Lower leg skin (tissue), 4 donors: ENCODE measurements at regions not wholly inside any gene's neighbourhood (a gene's known extent, or its start where the extent isn't known, plus 50 kb on each side); places are given as distances from the start of the nearest gene placed in this dataset.
"Not testable (repeated sequence)": the region's sequence is repeated elsewhere in the genome, so short reads cannot be mapped to it uniquely, and the experiment has no call there.

ENCODE experiments used
- DNase-seq, 2 donors: peaks; one replicate each; pipeline ENCODE4 v3.0.0-alpha.2; 2019; ENCODE audit warnings: low spot score in 2 of 2
- H3K4me3 ChIP-seq: fragments of 200-600 bp; sonication (generic); 2 replicates; pipeline ENCODE4 v1.5.1; 2017; ENCODE audit warnings: mild to moderate bottlenecking, low read depth; ENCODE audit not compliant: poor library complexity, severe bottlenecking
- POLR2A ChIP-seq, 2 donors: fragments of 450-650 bp; IDR thresholded peaks; one replicate each; pipeline ENCODE4 v1.6.1; 2016 to 2017; ENCODE audit warnings: antibody characterized with exemption in 2 of 2, mild to moderate bottlenecking in 1 of 2, moderate library complexity in 1 of 2
- WGBS, 2 donors: methylation state at CpG; one replicate each; pipeline ENCODE4 v1.1.5; 2018; 5-methylcytosine and 5-hydroxymethylcytosine counted together
- intact Hi-C: fragments of 100-400 bp; cut with DNase I; formaldehyde crosslinking; loops from one replicate; pipeline ENCODE4 v1.15.0; 2023; ENCODE audit warnings: low total_unique reads
- TF ChIP-seq, protein P1 (sequence below), 3 donors: fragments of 450-650 bp; IDR thresholded peaks; one replicate each; pipeline ENCODE4 v1.5.1; 2016; ENCODE audit warnings: antibody characterized with exemption in 3 of 3, mild to moderate bottlenecking in 3 of 3, moderate library complexity in 2 of 3

DNA sequence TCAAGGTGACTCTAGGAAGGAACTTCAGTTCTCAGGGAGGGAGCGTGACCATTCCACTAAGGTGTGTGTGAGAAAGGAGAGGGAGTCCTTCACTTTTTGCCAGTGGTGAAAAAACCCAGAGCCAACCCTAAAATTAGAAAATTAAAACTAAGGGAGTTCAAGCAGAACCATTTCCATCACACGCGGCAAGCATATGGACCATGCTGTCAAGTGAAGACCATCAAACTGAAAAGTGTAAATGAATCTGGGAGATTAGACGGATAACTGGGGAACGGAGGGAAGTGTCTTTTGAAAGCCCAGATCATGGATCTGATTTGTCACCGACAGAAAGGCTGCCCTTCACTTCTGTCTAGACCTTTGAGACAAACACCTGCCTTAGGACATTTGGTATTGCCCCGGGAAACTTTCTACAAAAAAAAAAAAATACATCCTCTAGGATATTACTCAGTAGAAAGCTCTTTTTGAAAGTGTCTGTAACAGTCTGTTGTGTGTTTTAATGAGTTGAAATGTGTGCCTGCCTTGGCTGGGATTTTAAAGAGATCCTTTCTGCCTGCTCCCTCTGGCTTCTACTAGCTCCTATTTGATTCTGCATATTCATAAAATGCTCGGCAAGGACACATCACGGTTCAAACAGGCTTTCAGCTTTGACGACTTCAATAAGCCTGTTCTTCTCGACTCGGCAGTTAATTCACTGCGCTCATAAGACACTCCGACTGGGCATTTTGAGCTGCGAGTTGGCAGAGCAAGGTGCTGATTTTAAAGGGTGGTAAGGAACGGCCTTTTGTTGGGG, 81.4 kb upstream of the ERCC4 start:
- TF ChIP-seq, protein P1, sequence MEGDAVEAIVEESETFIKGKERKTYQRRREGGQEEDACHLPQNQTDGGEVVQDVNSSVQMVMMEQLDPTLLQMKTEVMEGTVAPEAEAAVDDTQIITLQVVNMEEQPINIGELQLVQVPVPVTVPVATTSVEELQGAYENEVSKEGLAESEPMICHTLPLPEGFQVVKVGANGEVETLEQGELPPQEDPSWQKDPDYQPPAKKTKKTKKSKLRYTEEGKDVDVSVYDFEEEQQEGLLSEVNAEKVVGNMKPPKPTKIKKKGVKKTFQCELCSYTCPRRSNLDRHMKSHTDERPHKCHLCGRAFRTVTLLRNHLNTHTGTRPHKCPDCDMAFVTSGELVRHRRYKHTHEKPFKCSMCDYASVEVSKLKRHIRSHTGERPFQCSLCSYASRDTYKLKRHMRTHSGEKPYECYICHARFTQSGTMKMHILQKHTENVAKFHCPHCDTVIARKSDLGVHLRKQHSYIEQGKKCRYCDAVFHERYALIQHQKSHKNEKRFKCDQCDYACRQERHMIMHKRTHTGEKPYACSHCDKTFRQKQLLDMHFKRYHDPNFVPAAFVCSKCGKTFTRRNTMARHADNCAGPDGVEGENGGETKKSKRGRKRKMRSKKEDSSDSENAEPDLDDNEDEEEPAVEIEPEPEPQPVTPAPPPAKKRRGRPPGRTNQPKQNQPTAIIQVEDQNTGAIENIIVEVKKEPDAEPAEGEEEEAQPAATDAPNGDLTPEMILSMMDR (IDR thresholded peaks at IDR 0.05) = no peak
- TF ChIP-seq POLR2A (IDR thresholded peaks at IDR 0.05) = no peak

GRCh38 chr16:13839577-13839976, 80.4 kb upstream of the ERCC4 start:
- no peak for DNase-seq
- no peak for TF ChIP-seq POLR2A (IDR thresholded peaks at IDR 0.05)
- TF ChIP-seq, protein P1 (IDR thresholded peaks at IDR 0.05) = no peak
- no peak overlapping the region for H3K4me3 ChIP-seq
- WGBS, 2 donors = 90 to 95% methylated on average over 3 of the region's 3 CpGs
- intact Hi-C loops = no loop called here

More for the DNA sequence above, 81.4 kb upstream of the ERCC4 start:
- DNase-seq = no peak
- intact Hi-C loops = no loop called here
- H3K4me3 ChIP-seq = no peak overlapping the region
- WGBS, 2 donors = 88 to 89% methylated on average over 16 of the region's 16 CpGs

- TF ChIP-seq, protein P1 (IDR thresholded peaks at IDR 0.05) = no peak
- TF ChIP-seq POLR2A (IDR thresholded peaks at IDR 0.05) = no peak
Measured at GRCh38 chr16:13845232-13845631, 74.7 kb upstream of the ERCC4 start.

DNA sequence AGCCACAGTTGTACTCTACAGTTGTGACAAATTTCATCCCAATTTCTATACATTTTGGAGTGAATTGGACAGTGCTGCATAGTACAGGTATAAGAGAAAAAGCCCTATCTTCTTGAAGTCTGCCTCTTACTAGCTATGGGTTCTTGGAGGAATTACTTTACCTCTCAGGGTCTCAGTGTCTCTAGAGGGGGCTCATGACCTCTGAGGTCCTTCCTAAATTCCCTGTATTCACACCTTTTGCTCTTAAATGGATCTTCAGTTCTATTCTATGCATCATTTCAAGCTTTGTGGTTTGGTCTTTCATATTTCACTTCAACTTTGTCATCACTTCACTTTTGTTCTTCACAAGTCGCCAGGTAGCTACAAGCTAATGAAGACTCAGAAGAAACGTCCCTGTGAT, 71.2 kb upstream of the ERCC4 start:
- no peak for TF ChIP-seq POLR2A (IDR thresholded peaks at IDR 0.05)
- TF ChIP-seq, protein P1 (IDR thresholded peaks at IDR 0.05) = no peak
- intact Hi-C loops = no loop called here
- WGBS, 2 donors = 63 to 76% methylated on average over 2 of the region's 2 CpGs
- no peak for DNase-seq
- no peak overlapping the region for H3K4me3 ChIP-seq

More at GRCh38 chr16:13845232-13845631, 74.7 kb upstream of the ERCC4 start:
- 79 to 82% methylated on average over 2 of the region's 2 CpGs for WGBS, 2 donors
- no peak overlapping the region for H3K4me3 ChIP-seq
- no peak for DNase-seq
- intact Hi-C loops = no loop called here

GRCh38 chr16:13850173-13850572, 69.8 kb upstream of the ERCC4 start:
- DNase-seq, H3K4me3 ChIP-seq, intact Hi-C loops: not testable (repeated sequence)
- 78 to 85% methylated on average over 4 of the region's 4 CpGs for WGBS, 2 donors

DNA sequence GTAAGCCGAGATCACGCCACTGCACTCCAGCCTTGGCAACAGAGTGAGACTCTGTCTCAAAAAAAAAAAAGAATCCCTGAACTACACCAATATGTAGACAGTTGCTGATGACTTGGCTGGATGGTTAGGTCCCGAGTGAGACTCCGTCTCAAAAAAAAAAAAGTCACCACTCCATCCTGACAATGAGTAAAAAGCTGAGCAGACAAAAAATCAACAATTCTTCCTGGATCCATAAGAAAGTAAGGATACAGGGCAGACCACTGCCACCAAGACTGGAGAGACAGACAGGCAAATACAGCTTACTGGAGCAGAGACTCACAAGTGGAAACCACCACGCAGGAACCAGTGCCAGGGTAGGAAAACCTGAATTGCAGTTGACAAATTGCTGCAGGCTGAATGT, 67.1 kb upstream of the ERCC4 start:
- no peak overlapping the region for H3K4me3 ChIP-seq
- DNase-seq = no peak
- intact Hi-C loops = no loop called here
- WGBS, 2 donors = 85 to 86% methylated on average over 5 of the region's 5 CpGs
- no peak for TF ChIP-seq POLR2A (IDR thresholded peaks at IDR 0.05)

DNA sequence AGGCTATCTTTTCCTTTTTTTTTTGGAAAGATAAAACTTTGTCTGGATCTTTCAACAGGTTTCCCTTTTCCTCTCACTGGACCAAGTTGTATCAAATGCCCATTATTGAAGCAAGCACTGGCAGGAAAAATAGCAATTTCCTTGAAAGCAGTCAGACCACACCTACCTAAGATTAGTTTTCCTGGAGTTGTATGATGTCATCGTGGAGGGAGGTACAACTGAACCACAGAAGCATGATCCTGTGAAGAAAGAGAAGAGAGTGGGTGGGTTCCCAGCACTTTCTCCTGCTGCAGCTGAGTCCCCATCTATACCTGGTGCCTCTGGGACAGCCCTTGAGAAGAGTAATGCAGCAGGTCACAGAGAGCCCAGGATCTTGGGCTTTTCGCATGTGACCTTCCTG, 63.6 kb upstream of the ERCC4 start:
- intact Hi-C loops = no loop called here
- no peak for TF ChIP-seq POLR2A (IDR thresholded peaks at IDR 0.05)
- TF ChIP-seq, protein P1 (IDR thresholded peaks at IDR 0.05) = no peak
- no peak for DNase-seq
- 68 to 70% methylated on average over 2 of the region's 2 CpGs for WGBS, 2 donors
- no peak overlapping the region for H3K4me3 ChIP-seq
